ENCODE measurements at regions not wholly inside any gene's neighbourhood (a gene's known extent, or its start where the extent isn't known, plus 50 kb on each side); places are given as distances from the start of the nearest gene placed in this dataset.
"Not testable (repeated sequence)": the region's sequence is repeated elsewhere in the genome, so short reads cannot be mapped to it uniquely, and the experiment has no call there.

DNA sequence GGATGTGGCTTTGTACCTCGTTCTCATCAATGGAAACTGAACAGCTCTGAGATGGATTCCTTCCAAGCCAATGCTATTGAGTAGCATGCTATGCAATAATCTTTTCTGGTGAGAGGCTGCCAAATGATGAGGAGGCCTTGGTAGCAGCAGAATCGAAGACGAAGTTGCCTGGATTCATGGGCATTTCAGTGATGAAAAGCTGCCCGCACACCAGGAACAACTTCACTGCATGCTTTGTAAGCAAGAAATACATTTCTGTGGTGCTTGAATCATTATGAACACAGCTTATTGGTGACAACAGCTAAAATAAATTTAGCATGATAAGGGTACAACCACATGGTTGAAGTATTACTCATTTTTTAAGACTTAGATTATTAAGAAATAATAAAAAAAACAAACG lies 246.8 kb upstream of the ROBO1 start:
- no peak for DNase-seq

DNA sequence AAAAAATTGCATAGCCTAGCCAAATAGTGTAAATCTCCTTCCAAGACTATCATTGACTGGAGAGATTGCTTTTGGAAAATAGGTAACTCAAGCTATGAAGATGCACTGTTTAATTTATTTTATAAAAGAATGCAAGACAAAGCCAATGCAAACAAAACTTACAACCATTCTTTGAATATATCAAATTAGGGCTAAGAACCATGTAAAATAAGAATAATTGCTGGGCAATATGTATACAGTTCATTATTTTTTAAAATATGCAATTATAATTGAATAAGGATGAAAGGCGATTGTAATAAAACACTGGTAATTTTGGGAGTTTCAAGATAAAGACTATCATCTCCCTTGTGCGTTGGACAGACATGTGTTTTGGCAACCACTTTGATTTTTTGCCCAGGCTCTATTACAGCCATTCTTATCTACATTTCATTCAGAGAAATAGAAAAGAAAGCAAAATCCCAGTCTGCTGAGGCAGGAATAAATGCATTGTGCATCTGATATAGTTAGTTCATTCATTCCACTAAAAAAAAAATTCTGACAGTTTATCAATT lies 242.3 kb upstream of the ROBO1 start:
- no peak for DNase-seq

DNA sequence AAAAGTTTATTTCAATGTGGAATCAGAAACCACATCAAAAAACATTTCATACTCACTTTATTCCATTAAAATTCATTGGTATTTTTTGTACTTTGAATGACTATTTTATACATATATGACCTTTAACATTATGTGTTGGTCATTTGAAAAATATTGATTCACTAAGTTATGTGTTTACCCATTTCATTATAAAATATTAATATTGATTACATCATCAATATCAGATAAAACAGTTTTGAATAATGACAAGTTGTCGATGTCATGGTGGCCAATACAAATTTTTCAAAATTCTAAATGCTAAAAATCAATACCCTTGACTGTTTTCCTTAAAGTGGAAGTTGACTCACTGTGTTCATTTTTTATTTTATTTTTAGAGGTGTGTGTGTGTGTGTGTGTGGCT lies 239.7 kb upstream of the ROBO1 start:
- no peak for DNase-seq

DNA sequence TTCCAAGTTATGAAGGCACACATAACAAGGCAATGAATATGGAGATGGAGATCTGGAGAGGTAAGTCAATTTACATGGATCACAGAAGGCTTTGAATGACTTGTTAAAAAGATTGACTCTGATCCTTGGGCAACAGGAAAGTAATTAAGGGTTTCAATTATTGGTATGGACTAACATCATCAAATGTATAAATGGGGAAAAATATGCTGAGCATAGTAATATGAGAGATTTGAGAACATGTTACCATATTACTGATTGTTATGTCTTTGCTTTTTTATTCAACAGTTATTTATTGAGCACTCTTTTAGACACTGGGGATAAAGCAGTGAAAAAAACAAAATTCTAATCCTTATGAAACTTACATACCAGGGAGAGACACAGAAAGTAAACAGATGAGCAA lies 238.5 kb upstream of the ROBO1 start:
- DNase-seq, result no peak

DNA sequence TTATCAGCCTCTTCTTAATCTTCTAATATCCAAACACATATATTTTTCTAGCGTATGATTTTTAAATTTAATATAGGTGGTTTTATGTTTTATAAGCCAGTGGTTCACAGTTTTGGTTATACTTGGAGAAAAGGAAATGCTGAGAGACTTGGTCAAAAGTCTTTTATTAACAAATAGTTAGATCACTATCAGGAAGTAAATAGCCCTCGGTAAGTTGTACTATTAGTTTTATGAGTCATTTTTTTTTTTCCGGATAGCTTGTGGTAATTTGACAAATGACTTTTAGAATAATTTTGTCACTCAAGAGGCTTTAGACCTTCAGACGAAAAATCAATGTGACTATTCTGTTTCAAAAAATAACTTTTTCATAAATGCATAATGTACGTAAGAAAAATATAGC lies 232.2 kb upstream of the ROBO1 start:
- no peak for DNase-seq

DNA sequence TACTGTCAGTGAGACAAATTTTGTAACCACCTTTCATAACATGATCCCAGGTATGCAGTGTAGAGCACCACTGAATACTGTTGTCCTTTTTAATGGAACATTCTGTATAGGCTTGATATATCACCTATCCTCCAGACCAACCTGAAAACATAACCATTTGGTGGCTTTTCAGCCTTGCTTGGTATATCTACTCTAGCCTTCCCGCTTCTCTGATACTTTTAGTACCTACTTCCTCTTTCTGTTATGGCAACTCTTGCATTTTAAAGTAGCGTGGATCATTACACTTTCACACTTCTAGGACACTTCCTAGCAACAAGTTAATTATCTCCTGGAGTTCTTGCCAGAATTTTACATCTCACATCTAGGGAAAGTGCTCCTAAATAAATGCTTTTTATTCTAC lies 226.6 kb upstream of the ROBO1 start:
- DNase-seq, result peak; percentile 31 to 61

DNA sequence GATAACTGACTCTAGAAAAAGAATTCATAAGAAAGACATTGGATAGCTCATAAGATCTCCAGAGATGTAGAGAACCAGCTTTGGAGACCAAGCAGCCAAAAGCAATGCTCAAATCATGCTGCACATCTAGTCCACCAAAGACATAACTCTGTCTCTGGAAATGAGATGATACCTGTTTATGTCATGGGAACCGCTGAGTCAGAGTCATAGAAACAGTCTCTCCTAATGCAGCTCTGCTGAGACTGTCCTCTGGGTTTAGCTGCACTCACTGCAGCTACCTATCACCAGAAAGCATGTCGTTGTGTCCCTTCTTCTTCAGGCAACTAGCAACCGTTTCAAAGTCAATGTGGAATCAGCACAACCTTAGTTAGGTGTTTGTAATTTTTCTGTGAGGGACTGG lies 218.5 kb upstream of the ROBO1 start:
- no peak for DNase-seq

DNA sequence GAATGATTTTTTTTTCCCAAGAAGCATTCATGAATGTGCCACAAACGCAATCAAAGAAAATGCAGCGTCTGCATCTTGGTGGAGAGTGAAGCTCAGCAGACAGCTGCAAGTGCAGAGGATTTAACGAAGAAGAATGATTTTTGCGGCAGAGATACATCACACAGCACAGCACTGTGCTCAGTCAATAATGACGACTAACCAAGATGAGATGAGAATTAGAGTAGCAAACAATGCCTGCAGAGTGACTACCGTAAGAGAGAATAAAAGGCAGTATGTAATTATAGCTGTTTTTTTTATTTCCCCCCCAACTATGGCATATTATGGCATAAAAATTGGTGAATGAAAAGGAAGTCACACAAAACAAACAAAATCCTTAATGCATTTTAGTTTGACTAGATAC lies 218.0 kb upstream of the ROBO1 start:
- DNase-seq, result no peak

DNA sequence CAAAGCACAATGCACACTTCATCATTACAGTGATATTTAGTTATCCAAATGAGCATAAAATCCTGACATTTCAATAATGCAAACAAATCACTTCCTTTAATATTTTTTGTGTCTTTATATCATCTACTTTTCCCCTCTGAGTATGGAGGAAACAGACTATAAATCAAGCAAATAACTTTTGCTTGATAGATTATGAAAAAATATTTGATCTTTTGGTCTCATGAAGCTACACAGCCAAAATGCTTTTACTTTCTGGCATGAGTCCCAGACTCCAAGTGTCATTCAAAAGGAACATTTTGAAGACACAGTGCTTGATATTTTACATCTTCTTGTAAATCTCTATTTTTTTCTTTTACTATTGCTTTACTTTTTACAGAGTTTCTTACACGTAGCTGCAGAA lies 215.3 kb upstream of the ROBO1 start:
- DNase-seq, result no peak

DNA sequence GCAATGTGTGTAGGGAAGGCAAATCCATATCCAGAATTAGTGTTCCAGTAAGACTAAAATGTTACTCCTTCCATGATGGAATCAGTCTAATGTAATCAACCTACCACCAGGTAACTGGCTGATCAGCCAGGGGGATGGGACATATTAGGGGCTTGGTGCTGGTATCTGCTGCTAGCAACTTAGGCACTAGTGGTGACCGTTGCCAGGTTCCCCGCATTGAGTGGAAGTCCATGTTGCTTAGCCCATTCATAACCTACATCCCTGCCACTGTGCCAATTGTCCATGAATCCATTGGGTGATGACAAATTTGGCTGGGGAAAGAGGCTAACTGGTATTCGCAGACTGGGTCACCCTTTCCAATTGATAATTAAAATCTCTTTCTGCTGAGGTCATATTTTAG lies 212.2 kb upstream of the ROBO1 start:
- DNase-seq, result no peak

DNA sequence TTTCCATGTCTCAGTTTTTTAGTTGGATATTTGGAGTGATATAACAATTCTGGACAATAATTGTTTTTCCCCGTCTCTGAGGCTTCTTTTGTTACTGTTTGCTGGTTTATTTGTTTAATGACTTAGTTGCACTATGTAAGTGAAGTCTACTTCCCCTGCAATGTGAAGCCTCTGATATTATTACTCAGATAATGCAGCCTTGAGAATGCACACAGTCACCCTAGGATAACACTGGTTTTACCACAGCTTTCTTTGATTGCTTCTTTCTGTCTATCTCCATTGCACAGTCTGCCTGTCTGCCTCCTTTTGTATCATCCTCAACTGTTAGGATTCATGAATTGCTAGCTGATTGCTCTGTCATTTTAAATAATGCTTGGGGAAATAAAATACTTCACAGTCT lies 208.7 kb upstream of the ROBO1 start:
- DNase-seq, result no peak

DNA sequence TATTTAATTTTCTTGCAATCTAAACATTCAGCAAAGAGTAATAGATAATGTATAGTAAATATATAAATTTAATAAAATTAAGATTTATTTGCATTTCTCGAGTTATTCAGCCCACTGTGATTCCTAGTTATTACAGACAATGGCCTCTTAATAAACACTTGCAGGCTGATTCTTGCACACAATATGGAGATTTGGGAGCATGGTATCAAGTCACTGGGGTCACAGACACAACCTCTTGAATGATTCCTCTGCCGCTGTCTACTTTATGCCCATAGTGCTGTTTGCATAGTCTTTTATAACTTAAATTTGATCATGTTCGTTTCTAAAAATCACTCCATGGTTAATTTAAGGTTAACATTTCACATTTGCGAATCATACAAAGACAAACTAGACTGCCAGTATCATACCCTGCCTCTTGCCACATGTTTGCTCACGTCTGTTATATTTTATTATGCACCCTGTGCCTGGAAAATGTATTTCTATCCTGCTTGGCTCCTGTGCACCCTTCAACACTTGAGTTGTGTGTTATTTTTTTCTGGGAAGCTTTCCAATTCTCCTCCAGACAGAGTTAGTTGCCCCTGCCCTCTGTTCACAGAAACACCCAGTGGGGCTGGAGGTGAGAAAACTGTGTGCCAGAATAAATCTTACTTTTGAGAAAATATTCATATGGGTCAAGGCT lies 206.3 kb upstream of the ROBO1 start:
- DNase-seq, result no peak

DNA sequence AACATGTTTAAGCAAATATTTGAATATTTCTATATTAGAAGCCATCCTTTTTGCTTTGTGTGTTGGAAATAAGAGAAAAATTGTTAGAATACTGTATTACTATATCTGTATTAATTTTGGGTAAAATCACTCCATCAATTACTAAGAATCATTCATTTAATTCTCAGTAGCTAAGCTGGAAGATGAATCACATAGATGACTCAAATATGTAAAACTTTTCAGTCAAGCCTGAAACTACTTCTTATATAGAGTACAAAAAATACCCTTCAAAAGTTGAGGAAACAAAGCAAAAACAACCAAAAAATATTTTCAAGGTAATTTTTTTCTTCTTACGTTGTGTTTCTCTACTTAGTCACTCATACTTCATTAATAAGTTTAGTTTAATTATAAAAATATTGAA lies 205.7 kb upstream of the ROBO1 start:
- DNase-seq, result no peak

DNA sequence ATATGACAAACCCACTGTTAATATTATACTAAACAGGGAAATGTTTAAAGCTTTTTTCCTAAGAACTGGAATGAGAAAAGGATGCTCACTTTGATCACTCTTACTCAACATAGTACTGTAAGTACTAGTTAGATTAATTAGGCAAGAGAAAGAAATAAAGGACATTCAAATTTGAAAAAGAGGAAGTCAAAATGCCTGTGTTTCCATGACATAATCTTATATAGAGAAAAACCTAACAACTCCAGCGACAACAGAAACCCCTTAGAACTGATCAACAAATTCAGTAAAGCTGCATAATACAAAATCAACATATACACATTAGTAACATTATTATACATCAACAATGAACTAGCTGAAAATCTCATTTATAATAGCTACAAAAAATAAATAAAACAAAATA lies 200.6 kb upstream of the ROBO1 start:
- DNase-seq, result peak; percentile 25 to 41

DNA sequence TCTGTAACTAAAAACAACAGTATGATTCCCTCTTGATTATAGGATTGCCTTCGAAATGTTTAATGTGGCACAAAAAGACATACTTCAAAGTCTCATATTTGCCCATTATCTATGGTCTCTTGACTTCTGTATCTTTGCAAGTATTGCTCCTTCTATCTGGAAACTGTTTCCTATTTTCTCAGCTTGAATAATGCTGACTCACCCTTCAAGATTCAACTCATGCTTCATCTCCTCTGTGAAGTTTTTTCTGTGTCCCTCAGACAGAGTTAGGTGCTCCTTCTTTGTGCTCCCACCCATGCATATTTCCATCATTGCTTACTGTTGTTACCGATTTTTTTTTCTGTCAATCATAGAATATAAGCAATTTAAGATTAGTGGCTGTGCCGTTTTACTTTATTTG lies 192.8 kb upstream of the ROBO1 start:
- no peak for DNase-seq

DNA sequence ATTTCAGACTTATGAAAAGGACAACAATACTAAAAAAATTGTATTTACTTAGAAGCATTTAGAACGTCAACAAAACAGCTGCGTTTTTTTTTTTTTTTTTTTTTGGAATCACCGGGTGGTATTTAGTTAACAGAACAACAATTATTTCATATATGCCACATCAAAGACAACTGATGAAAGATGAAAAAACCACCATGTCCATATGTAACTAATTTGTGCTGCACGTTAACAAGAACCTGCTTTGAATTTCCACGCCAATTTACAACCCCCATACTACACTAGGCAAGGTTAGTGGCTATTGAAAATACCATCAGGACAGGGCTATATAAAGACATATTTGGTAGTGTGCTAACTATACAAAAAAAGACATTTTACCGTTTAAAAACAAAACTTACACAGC lies 189.3 kb upstream of the ROBO1 start:
- no peak for DNase-seq

DNA sequence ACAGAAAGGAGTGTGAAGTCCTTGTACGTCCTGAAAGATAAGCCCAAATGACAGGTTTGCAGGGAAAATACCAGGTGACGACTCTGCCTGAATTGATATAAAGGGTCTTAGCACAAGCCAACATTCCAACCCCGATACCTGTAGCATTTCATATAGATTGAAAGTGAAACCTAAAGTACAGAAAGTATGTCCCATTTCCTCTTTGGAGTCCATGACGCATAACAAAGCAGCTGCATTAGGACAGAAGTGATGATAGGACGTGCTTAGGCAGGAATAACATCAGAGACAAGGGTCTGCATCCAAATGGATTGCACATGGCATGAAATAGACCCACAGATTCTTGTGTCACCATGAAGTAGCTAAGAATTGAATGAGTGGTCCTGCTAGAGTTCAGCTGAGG lies 187.0 kb upstream of the ROBO1 start:
- DNase-seq, result no peak

DNA sequence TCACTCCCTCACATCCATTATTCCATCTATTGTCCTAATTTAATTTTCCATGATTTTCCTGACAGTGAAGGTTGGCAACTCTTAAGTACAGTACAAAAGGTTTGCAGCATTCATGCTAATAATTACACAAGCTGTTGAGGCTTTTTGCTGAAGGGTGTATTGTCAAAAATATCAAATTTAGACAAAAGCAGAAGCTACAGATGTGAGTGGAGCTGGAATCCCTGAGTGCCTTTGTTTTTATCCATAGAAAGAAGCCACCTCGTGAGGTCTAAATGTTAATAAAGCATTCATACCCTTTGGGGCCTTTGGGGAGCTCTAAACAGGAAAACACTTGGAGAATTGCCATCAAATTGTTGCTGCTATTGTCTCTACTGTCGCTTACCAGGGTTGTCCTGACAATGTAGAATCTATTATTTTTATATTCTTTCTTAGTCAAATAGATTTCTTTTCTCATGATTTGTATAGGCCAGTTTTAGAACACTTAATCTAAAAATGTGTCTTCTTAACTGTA lies 185.8 kb upstream of the ROBO1 start:
- no peak for DNase-seq

DNA sequence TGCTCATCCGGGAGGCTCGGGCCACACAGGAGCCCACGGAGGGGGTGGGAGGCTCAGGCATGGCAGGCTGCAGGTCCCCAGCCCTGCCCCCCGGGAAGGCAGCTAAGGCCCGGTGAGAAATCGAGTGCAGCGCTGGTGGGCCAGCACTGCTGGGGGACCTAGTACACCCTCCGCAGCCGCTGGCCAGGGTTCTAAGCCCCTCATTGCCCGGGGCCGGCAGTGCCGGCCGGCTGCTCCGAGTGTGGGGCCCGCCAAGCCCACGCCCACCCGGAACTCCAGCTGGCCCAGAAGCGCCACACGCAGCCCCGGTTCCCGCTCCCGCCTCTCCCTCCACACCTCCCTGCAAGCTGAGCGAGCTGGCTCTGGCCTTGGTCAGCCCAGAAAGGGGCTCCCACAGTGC lies 183.6 kb upstream of the ROBO1 start:
- DNase-seq, result not testable (repeated sequence)

DNA sequence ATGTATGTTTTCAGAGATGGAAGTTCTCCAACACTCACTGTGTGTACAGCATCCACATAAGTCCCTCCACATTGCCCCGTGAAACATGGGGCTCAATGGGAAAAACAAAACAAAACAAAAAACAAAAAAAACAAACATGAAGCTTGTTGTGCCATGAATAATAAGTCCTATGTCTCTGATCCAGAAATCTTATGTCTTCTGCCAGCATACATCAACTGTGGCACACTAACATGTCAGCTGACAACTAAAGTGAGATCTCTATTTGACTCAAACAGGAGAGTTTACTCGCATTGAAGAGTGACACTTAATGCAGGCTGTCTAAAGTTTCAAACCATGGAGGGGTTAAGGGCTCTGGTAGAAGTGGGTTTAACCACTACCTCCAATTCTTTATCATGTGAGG lies 180.2 kb upstream of the ROBO1 start:
- DNase-seq, result no peak

DNA sequence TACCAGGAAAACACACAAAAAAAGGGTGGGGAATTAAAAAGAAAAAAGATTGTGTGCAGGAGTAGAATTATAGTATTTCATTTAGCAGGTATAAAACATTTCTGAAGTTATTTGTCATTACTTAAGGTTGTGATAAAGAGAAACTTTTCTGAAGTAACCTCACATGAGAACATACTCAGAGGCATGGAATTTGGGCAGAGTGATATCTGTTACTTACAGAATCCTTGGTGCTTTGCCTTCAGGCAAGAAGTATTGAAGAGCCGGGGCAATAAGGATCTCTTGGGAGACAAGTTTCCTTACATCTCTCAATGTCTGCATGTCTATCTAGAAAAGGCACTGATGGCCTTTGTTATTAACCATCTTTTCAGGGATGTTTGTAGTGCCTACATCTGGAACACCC lies 179.7 kb upstream of the ROBO1 start:
- no peak for DNase-seq

DNA sequence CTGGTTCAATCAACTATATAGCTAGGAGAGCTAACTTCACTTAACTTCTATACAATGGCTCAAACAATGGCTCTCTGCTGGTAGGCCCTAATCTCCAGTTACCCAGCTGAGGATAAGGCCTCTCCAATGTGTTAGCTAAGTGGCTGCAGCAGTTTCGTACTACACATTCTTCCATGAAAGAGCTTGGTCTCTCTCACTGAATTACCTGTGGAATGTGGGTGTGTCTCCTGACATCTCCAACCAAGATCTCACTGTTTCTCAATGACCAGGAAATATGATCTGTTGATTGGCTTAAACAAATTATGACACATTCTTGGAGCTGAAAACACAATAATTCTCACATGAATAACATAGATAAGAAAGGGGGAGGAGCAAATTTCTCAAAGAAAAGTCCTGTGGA lies 169.8 kb upstream of the ROBO1 start:
- DNase-seq, result no peak

DNA sequence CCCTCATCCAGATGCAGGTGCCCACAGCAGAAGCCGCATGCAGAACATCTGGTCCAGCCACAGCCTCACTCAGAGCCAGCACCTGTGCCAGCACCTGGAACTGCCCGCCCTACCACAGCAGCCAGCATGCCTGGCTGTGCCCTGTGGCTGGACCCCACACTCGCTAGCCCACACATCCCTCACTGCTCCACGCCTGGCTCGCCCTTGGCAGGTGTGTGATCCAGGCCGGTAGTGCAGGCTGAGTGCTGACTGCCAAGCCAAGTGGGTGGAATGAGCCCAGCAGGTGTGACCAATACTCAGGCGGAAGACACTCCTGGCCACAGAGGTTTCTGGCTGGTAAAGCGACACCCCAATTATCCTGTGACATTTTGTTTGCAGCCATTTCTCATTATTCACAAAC lies 162.4 kb upstream of the ROBO1 start:
- no peak for DNase-seq

DNA sequence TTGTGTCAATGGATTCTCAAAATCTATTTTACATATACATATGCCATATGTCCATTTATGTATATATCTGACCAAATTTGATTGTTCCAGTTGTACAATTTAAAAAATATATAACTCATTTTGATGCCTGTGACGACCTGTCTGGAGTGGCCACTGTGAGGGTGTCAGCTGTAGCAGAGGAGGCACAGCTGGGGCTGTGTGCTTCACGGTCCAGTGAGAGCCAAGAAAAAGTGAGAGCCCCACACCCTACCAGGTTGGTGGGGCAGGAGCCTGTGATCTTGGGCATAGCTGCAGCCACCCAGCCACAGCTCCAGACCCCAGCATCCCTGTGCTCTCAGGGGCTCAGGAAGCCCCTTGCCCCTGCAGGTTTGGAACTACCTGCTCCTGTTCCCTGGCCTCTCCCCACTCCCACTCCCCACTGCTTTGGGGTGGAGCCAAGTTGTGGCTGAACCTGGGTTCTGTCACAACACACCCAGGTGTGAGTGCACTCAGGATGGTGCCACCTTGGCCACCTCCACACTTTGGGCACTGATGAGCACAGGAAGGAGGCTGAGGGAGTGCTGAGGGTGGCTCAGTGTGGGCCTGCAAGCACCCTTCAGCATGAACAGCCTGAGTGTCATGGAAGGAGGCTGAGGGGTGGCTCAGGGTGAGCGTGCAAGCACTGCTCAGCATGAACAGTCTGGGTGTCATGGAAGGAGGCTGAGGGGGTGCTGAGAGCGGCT lies 161.1 kb upstream of the ROBO1 start:
- no peak for DNase-seq

DNA sequence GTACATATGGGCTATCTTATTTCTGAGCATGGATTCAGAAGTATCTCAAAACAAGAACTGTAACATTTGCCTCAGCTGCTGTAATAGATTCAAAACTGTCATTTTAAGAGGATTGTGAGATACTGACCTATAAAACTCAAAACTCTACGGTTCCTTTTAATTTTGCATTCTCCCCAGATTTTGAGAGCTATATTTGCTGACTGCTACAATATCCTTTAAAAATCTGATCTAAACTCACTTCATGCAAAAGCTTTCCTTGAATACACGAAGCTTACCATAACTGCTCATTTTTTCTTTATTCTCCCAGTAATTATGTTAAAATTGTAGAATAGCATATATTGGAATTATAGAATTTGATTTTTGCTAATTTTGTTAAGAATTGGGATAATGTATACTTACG lies 158.7 kb upstream of the ROBO1 start:
- no peak for DNase-seq

Measured in Kasumi-1 (cell line).